ENCODE measurements at regions not wholly inside any gene's neighbourhood (a gene's known extent, or its start where the extent isn't known, plus 50 kb on each side); places are given as distances from the start of the nearest gene placed in this dataset.

DNA sequence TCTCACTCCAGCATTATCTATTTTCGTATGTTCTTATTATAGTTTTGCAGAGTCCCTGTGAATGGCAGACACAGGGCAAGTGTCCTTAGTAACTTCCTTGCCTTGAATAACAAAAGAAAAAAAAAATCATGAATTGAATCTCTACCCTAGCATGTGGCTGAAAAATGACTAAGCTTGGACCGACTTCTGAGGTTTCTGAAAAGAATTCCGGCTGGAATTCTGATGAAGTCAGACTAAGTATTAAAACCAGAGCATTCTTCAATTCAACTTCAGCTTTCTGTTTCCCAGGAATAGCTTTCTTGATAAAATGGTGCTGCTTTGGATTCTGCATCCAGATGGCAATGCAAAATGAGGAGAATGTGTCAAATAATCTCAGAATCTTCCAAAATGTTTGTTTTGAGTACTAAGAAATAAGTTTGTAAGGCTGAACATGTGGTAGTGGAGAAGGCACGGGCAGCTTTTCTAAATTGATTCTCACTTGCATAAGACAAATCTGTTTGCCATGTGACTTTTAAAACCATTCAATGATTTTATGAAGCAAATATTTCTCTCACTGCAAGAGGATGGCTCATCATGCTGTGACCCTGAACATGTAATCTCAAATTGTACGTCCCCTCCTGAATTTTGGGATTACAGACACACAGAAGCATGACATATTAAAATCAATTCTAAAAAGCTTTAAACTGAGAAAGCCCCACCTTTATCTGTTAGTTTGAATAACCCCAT, 1462.8 kb upstream of the LRRTM1 start:
- DNase-seq = no peak

DNA sequence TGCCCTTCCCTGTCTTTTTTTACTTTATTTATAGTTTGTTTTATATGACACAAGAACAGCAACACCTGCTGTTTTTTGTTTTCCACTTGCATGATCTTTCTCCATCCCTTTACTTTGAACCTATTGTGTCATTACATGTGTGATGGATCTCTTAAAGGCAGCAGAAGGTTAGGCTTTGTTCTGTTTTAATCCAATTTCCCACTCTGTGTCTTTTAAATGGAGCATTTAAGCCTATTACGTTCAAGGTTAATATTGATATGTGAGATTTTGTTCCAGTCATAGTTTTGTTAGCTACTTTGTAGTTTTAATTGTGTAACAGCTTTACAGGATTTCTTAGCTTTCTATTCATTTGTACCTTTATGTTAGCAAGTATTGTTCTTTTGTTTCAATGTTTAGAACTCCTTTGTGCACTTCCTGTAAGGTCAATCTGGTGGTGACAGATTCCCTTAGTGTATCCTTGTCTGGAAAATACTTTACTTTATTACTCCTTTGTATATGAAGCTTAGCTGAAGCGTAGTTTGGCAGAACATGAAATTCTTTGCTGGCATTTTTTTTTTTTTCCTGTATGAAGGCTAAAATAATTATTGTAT, 1443.0 kb upstream of the LRRTM1 start:
- DNase-seq = no peak

- no peak for DNase-seq
These were observed 1435.4 kb upstream of the LRRTM1 start for GRCh38 chr2:81739966-81740365.

- no peak for DNase-seq
These were observed 1430.4 kb upstream of the LRRTM1 start for GRCh38 chr2:81734981-81735380.

DNA sequence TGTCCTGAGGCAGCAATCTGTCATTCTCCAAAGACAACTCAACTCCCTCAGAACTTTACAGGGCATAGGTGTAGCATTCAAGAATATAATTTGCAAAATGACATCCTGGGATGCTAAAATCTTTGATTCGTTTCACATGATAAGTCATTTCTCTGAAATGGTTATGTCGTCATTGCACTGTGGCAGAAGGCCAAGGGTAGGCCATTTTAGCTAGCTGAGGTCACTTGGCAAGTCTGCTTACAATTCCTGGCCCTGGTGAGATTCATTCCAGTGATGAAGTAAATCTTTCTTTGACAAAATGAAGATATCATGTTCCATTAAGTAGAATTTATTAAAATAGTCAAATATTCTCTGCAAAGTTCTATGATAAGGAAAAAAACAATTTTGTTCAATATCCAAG, 1410.3 kb upstream of the LRRTM1 start:
- no peak for DNase-seq

DNA sequence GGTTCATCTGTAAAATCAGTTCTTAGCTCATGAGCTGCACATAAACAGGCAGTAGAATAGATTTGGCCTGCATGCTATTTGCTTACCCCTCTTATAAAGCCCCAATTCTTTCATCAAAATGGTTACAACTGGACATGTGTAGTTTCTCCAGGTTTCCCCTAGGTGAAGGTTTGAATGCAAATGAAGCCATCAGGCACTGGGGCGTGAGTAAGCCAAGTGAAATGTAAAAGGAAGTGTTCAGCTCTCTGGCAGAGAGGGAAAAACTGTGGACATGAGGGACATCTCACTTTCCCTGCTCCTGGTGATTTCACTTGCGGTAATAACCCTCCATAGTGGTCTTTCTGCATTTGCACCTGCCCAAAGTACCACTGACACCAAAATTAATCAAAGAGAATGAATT, 1402.3 kb upstream of the LRRTM1 start:
- no peak for DNase-seq

GRCh38 chr2:81703831-81704230, 1399.3 kb upstream of the LRRTM1 start:
- DNase-seq = no peak

DNA sequence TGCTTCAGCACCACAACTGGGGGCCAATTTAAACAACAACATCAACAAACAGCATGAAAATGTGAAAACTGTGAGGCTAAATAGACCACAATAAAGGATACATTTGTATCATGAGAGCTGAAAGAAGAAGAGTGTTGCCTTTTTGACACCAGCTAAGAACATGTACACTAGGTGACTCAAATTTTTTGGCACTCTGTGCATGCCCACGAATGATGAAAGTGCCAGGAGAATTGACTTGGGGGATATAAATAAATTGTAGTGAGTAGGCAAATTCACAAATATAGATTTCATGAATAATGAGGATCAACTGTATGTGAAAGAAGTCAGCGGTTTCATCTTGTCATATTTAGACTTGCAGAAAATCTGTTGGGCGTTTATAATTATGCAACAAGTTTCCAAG, 1388.0 kb upstream of the LRRTM1 start:
- DNase-seq = no peak

GRCh38 chr2:81675641-81676040, 1371.1 kb upstream of the LRRTM1 start:
- DNase-seq = no peak

- DNase-seq = no peak
These were observed 1368.4 kb upstream of the LRRTM1 start for GRCh38 chr2:81672923-81673322.

- DNase-seq = no peak
These were observed 1368.0 kb upstream of the LRRTM1 start for GRCh38 chr2:81672516-81672915.

GRCh38 chr2:81670885-81671284, 1366.3 kb upstream of the LRRTM1 start:
- DNase-seq = no peak

DNA sequence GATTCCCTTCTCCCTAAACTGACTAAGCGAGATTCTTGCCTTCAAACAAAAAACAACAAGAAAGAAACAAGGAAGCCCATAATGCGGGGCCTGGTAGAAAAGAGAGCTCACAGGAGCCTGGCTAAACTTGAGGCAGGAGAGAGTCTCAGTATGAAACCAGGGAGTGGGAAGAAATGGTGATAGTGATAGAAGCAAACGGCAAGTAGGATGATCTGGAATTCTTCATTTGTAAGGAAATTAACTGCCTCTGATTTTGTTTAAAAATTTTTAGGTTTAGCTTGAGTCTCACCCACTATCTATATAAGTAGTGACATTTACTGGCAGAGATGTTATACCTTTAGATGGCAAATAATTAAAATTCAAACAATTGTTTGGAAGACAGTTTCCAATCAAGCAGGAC, 1356.5 kb upstream of the LRRTM1 start:
- DNase-seq = no peak

GRCh38 chr2:81658227-81658626, 1353.7 kb upstream of the LRRTM1 start:
- no peak for DNase-seq

DNA sequence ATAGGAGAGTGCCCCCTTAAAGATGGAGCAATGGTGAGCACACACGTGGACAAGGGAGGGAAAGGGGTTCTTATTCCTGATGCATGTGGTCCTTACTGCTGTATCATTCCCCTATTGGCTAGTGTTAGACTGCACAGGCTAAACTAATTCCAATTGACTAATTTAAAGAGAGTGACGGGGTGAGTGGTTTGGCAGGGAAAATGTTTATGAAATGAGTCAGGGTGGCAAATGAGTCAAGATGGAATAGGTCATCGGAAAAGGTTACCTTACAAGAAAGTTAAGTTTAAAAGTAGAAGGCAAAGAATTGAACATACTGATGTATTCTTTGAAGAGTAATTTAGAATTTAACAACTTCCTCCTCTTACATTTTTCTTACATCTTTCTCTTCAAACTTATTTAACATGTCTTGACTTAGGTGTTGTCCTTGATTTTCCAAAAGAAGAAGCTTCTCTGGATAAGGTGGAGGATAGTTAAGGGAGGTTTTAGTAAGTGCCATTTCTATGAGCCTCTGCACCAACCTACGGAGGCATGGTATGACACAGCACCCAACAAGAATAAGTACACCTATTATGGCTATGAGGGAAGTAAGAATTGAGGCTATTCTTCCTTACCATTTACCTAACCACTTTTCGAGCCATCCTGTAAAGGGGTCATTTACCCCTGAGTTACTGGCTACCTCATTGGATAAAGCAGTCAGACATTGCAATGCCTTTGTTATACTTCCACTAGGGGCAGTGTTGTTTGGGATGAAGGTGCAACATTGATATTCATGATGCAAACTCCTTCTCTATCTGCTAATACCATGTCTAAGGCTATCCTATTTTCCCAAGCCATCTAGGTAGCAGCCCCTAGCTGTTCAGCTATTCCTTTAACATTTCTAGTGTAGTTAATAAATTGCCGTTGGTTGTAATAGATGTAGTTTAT, 1345.8 kb upstream of the LRRTM1 start:
- no peak for DNase-seq

DNA sequence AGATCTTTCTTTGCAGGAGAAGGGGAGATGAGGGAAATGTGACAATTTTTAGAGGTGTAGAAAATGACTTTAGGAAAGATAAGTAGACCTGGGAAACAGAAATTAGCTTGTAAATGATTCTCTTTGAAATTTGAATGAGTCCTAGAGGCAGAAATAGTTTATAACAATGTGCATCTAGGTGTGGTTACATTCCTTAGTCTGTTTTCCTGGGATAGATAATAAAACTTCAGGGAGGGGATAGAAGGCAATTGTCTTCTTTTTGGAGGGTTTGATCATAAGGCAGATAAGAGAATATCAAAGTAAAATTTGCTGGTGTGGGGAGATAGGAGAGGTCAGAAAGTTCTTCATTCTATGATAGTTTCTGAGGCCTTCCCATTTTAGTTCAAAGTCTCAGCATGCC, 1344.3 kb upstream of the LRRTM1 start:
- DNase-seq = no peak

- no peak for DNase-seq
These were observed 1343.8 kb upstream of the LRRTM1 start for GRCh38 chr2:81648370-81648769.

GRCh38 chr2:81647715-81648230, 1343.2 kb upstream of the LRRTM1 start:
- no peak for DNase-seq

GRCh38 chr2:81645745-81646301, 1341.3 kb upstream of the LRRTM1 start:
- DNase-seq = no peak

- no peak for DNase-seq
These were observed 1339.6 kb upstream of the LRRTM1 start for GRCh38 chr2:81644189-81644588.

- no peak for DNase-seq
These were observed 1320.3 kb upstream of the LRRTM1 start for GRCh38 chr2:81624825-81625224.

- DNase-seq = no peak
These were observed 1295.5 kb upstream of the LRRTM1 start for GRCh38 chr2:81600088-81600487.

GRCh38 chr2:81598453-81598852, 1293.9 kb upstream of the LRRTM1 start:
- no peak for DNase-seq

All from effector CD4-positive, alpha-beta T cell (primary cell).